ENCODE measurements at regions not wholly inside any gene's neighbourhood (a gene's known extent, or its start where the extent isn't known, plus 50 kb on each side); places are given as distances from the start of the nearest gene placed in this dataset.

DNA sequence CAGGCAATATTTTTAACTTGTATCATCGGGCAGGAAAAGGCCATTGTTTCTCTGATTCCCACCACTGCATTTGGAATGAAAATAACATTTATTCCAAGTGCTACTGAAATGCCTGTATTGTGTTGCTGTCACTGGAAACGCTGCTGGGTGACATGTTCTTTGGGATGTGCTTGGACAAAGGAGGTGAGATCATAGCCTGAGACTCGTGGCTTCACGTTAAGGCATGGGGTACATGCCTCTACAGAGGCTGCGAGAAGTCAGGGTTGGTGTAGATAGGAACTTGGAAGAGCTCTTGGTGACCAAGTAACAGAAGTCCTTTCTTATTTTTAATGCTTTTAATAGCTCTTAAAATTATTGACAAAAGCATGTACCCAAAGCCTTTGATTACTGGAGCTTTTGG is 58.8 kb upstream of the MAF start:
- no peak overlapping the region for H3K9ac ChIP-seq (ENCODE audit: low read length)
- no peaks in the 10 kb centered on the region for H3K9me3 ChIP-seq (ENCODE audit: insufficient read depth, low read length)
- no peaks in the 10 kb centered on the region for H3K27me3 ChIP-seq (ENCODE audit: low read length)
- H3F3A ChIP-seq (ENCODE audit: insufficient read depth), result no peaks in the 10 kb centered on the region
- H3K4me2 ChIP-seq (ENCODE audit: low read depth, low read length, poor library complexity, severe bottlenecking), result no peak overlapping the region
- H3K79me2 ChIP-seq (ENCODE audit: insufficient read depth, low read length), result no peaks in the 10 kb centered on the region
- H3K27ac ChIP-seq (ENCODE audit: low read depth, low read length), result no peak overlapping the region
- TF ChIP-seq, protein P1, sequence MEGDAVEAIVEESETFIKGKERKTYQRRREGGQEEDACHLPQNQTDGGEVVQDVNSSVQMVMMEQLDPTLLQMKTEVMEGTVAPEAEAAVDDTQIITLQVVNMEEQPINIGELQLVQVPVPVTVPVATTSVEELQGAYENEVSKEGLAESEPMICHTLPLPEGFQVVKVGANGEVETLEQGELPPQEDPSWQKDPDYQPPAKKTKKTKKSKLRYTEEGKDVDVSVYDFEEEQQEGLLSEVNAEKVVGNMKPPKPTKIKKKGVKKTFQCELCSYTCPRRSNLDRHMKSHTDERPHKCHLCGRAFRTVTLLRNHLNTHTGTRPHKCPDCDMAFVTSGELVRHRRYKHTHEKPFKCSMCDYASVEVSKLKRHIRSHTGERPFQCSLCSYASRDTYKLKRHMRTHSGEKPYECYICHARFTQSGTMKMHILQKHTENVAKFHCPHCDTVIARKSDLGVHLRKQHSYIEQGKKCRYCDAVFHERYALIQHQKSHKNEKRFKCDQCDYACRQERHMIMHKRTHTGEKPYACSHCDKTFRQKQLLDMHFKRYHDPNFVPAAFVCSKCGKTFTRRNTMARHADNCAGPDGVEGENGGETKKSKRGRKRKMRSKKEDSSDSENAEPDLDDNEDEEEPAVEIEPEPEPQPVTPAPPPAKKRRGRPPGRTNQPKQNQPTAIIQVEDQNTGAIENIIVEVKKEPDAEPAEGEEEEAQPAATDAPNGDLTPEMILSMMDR (IDR thresholded peaks at IDR 0.05; ENCODE audit: insufficient read depth, low read length, poor library complexity, severe bottlenecking), result no peak
- no peak for TF ChIP-seq EZH2phosphoT487 (conservative IDR thresholded peaks at IDR 0.05; ENCODE audit: low read length)
- H4K20me1 ChIP-seq (ENCODE audit: low read depth, low read length), result no peaks in the 10 kb centered on the region
- H3K4me3 ChIP-seq (ENCODE audit: insufficient read depth, low read length, poor library complexity, severe bottlenecking), result no peak overlapping the region
- H3K36me3 ChIP-seq (ENCODE audit: low read length), result no peaks in the 10 kb centered on the region
- H3K9me2 ChIP-seq (replicated peaks; ENCODE audit: insufficient read depth, low read length), result no peaks in the 10 kb centered on the region
- no peak overlapping the region for H2AFZ ChIP-seq (ENCODE audit: low read depth, low read length, severe bottlenecking)

- Histone ChIP-seq H3K27ac (ENCODE audit: low read depth, low read length) (no peak overlapping the region), H3K36me3 (ENCODE audit: low read length) (no peaks in the 10 kb centered on the region), H4K20me1 (ENCODE audit: low read depth, low read length) (no peaks in the 10 kb centered on the region), H2AFZ (ENCODE audit: low read depth, low read length, severe bottlenecking) (no peak overlapping the region), H3K9me2 (replicated peaks; ENCODE audit: insufficient read depth, low read length) (no peaks in the 10 kb centered on the region), H3K4me2 (ENCODE audit: low read depth, low read length, poor library complexity, severe bottlenecking) (no peak overlapping the region), H3F3A (ENCODE audit: insufficient read depth) (no peaks in the 10 kb centered on the region), H3K4me3 (ENCODE audit: insufficient read depth, low read length, poor library complexity, severe bottlenecking) (no peak overlapping the region), H3K9ac (ENCODE audit: low read length) (no peak overlapping the region), H3K9me3 (ENCODE audit: insufficient read depth, low read length) (no peaks in the 10 kb centered on the region), H3K79me2 (ENCODE audit: insufficient read depth, low read length) (no peaks in the 10 kb centered on the region), H3K27me3 (ENCODE audit: low read length) (no peaks in the 10 kb centered on the region)
- TF ChIP-seq, protein P1 (IDR thresholded peaks at IDR 0.05; ENCODE audit: insufficient read depth, low read length, poor library complexity, severe bottlenecking), result no peak
- no peak for TF ChIP-seq EZH2phosphoT487 (conservative IDR thresholded peaks at IDR 0.05; ENCODE audit: low read length)
These were observed 57.9 kb upstream of the MAF start for GRCh38 chr16:79658301-79659033.

GRCh38 chr16:79656553-79657115 is 56.1 kb upstream of the MAF start:
- TF ChIP-seq EZH2phosphoT487 (conservative IDR thresholded peaks at IDR 0.05; ENCODE audit: low read length), result no peak
- TF ChIP-seq, protein P1 (IDR thresholded peaks at IDR 0.05; ENCODE audit: insufficient read depth, low read length, poor library complexity, severe bottlenecking), result no peak
- no peak overlapping the region for H3K4me2 ChIP-seq (ENCODE audit: low read depth, low read length, poor library complexity, severe bottlenecking)

More at GRCh38 chr16:79656553-79657115, 56.1 kb upstream of the MAF start:
- Histone ChIP-seq H2AFZ (ENCODE audit: low read depth, low read length, severe bottlenecking) (no peak overlapping the region), H3K4me3 (ENCODE audit: insufficient read depth, low read length, poor library complexity, severe bottlenecking) (no peak overlapping the region), H3K9me3 (ENCODE audit: insufficient read depth, low read length) (no peaks in the 10 kb centered on the region), H3K36me3 (ENCODE audit: low read length) (no peaks in the 10 kb centered on the region), H3K9ac (ENCODE audit: low read length) (no peak overlapping the region), H3K79me2 (ENCODE audit: insufficient read depth, low read length) (no peaks in the 10 kb centered on the region), H3K27me3 (ENCODE audit: low read length) (no peaks in the 10 kb centered on the region), H4K20me1 (ENCODE audit: low read depth, low read length) (no peaks in the 10 kb centered on the region), H3K27ac (ENCODE audit: low read depth, low read length) (no peak overlapping the region), H3K9me2 (replicated peaks; ENCODE audit: insufficient read depth, low read length) (no peaks in the 10 kb centered on the region), H3F3A (ENCODE audit: insufficient read depth) (no peaks in the 10 kb centered on the region)

All from SU-DHL-6 (cell line).